ENCODE measurements at regions not wholly inside any gene's neighbourhood (a gene's known extent, or its start where the extent isn't known, plus 50 kb on each side); places are given as distances from the start of the nearest gene placed in this dataset.
A peak's percentile ranks its signal among the peaks of the same experiment; 100 is the strongest.

GRCh38 chr16:63069047-63069446 is 1032.8 kb upstream of the CDH8 start:
- no peak for TF ChIP-seq CTCF (IDR thresholded peaks at IDR 0.05)
- Histone ChIP-seq H3K27ac (no peak overlapping the region), H3K9me3 (no peaks in the 10 kb centered on the region), H3K4me3 (no peak overlapping the region), H3K27me3 (no peaks in the 10 kb centered on the region), H3K4me1 (no peaks in the 10 kb centered on the region), H3K36me3 (no peaks in the 10 kb centered on the region)
- WGBS, 2 donors, result 48 to 53% methylated on average over 4 of the region's 4 CpGs
- ATAC-seq (no peak), DNase-seq (no peak), FAIRE-seq (no peak)
- intact Hi-C loops (cut with DNase I), result no loop called here

- H3K36me3 ChIP-seq, result no peaks in the 10 kb centered on the region
- H3K27ac ChIP-seq, result no peak overlapping the region
- H3K4me1 ChIP-seq, result no peaks in the 10 kb centered on the region
- FAIRE-seq (no peak), DNase-seq (no peak), ATAC-seq (no peak)
- H3K27me3 ChIP-seq, result no peaks in the 10 kb centered on the region
- H3K9me3 ChIP-seq, result no peaks in the 10 kb centered on the region
- intact Hi-C loops (cut with DNase I), result no loop called here
- H3K4me3 ChIP-seq, result no peak overlapping the region
- TF ChIP-seq CTCF (IDR thresholded peaks at IDR 0.05), result no peak
Observed at GRCh38 chr16:63067141-63067540, 1030.9 kb upstream of the CDH8 start.

- Histone ChIP-seq H3K36me3 (no peaks in the 10 kb centered on the region), H3K27ac (no peak overlapping the region), H3K9me3 (no peaks in the 10 kb centered on the region), H3K4me1 (no peaks in the 10 kb centered on the region), H3K4me3 (no peak overlapping the region), H3K27me3 (no peaks in the 10 kb centered on the region)
- no peak for FAIRE-seq
- no peak for TF ChIP-seq CTCF (IDR thresholded peaks at IDR 0.05)
- intact Hi-C loops (cut with DNase I), result no loop called here
- no peak for ATAC-seq
- no peak for DNase-seq
- WGBS, 2 donors, result 67 to 81% methylated on average over 3 of the region's 3 CpGs
Observed at GRCh38 chr16:63066552-63066951, 1030.3 kb upstream of the CDH8 start.

- Histone ChIP-seq H3K4me3 (no peak overlapping the region), H3K27ac (no peak overlapping the region), H3K9me3 (no peaks in the 10 kb centered on the region), H3K4me1 (no peaks in the 10 kb centered on the region), H3K36me3 (no peaks in the 10 kb centered on the region), H3K27me3 (no peaks in the 10 kb centered on the region)
- ATAC-seq (no peak), FAIRE-seq (no peak), DNase-seq (peak in 1 of 6 donors; percentile 27)
- WGBS, 2 donors, result 78 to 86% methylated on average over 10 of the region's 10 CpGs
- intact Hi-C loops (cut with DNase I), result no loop called here
- no peak for TF ChIP-seq CTCF (IDR thresholded peaks at IDR 0.05)
Observed at GRCh38 chr16:63061319-63061718, 1025.1 kb upstream of the CDH8 start.

GRCh38 chr16:63059676-63060075 is 1023.4 kb upstream of the CDH8 start:
- TF ChIP-seq CTCF (IDR thresholded peaks at IDR 0.05), result no peak

More at GRCh38 chr16:63059676-63060075, 1023.4 kb upstream of the CDH8 start:
- H3K4me3 ChIP-seq, result no peak overlapping the region
- no peaks in the 10 kb centered on the region for H3K9me3 ChIP-seq
- H3K4me1 ChIP-seq, result no peaks in the 10 kb centered on the region
- intact Hi-C loops (cut with DNase I), result no loop called here
- no peak for DNase-seq
- FAIRE-seq, result no peak
- WGBS, 2 donors, result 86 to 92% methylated on average over 6 of the region's 6 CpGs
- H3K27ac ChIP-seq, result no peak overlapping the region
- H3K27me3 ChIP-seq, result no peaks in the 10 kb centered on the region
- ATAC-seq, result no peak
- H3K36me3 ChIP-seq, result no peaks in the 10 kb centered on the region

All from pancreas (tissue), 10 donors.